Cardiac muscle cell (in vitro differentiated cells and primary cell): ENCODE measurements at regions not wholly inside any gene's neighbourhood (a gene's known extent, or its start where the extent isn't known, plus 50 kb on each side); places are given as distances from the start of the nearest gene placed in this dataset.
"Not testable (repeated sequence)": the region's sequence is repeated elsewhere in the genome, so short reads cannot be mapped to it uniquely, and the experiment has no call there.

Experiments used
- DNase-seq, 2 donors: peaks; one replicate each; pipeline versions ENCODE4 v3.0.0 to v3.0.0-alpha.2; 2010 to 2017; ENCODE audit warnings: low read depth in 1 of 2, low spot score in 1 of 2
- H3K27ac ChIP-seq: fragments of 200-600 bp; sonication (generic); 2 replicates; pipeline ENCODE4 v1.5.1; 2016
- H3K27me3 ChIP-seq: fragments of 200-600 bp; sonication (generic); 2 replicates; pipeline ENCODE4 v1.6.0; 2016; ENCODE audit warnings: control low read depth
- H3K36me3 ChIP-seq: fragments of 200-600 bp; sonication (generic); 2 replicates; pipeline ENCODE4 v1.5.1; 2016; ENCODE audit warnings: control low read depth
- H3K4me1 ChIP-seq: fragments of 200-600 bp; sonication (generic); 2 replicates; pipeline ENCODE4 v1.8.1; 2017; ENCODE audit warnings: low read depth, mild to moderate bottlenecking, mixed run types
- H3K4me3 ChIP-seq: fragments of 200-600 bp; sonication (generic); 2 replicates; pipeline ENCODE4 v1.5.1; 2016; ENCODE audit warnings: mild to moderate bottlenecking
- H3K9me3 ChIP-seq: fragments of 200-600 bp; sonication (generic); 2 replicates; pipeline ENCODE4 v1.5.1; 2017; ENCODE audit warnings: low read depth, mild to moderate bottlenecking, control low read depth
- CTCF ChIP-seq: IDR thresholded peaks from 2 replicates; pipeline ENCODE4 v1.5.1; 2012; ENCODE audit warnings: low read depth, mild to moderate bottlenecking, low read length

- H3K27me3 ChIP-seq, result no peaks in the 10 kb centered on the region
- TF ChIP-seq CTCF, result no peak
- no peaks in the 10 kb centered on the region for H3K36me3 ChIP-seq
- no peak for DNase-seq
- peaks cover 4% of the 10 kb centered on the region for H3K4me1 ChIP-seq
- H3K27ac ChIP-seq, result no peak overlapping the region
- no peak overlapping the region for H3K4me3 ChIP-seq
- no peaks in the 10 kb centered on the region for H3K9me3 ChIP-seq
Measured at GRCh38 chr18:44580159-44580558, 100.5 kb upstream of the SETBP1 start.

DNA sequence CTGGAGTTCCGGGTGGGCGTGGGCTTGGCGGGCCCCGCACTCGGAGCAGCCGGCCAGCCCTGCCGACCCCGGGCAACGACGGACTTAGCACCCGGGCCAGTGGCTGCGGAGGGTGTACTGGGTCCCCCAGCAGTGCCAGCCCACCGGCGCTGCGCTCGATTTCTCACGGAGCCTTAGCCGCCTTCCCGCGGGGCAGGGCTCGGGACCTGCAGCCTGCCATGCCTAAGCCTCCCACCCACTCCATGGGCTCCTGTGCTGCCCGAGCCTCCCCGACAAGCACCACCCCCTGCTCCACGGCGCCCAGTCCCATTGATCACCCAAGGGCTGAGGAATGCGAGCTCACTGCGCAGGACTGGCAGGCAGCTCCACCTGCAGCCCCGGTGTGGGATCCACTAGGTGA is 99.9 kb upstream of the SETBP1 start:
- not testable (repeated sequence) for H3K36me3 ChIP-seq, H3K27me3 ChIP-seq, DNase-seq, H3K4me1 ChIP-seq, H3K27ac ChIP-seq, H3K9me3 ChIP-seq, H3K4me3 ChIP-seq

- DNase-seq, result no peak
Measured at GRCh38 chr18:44582456-44582855, 98.2 kb upstream of the SETBP1 start.

GRCh38 chr18:44584900-44585299 is 95.8 kb upstream of the SETBP1 start:
- no peaks in the 10 kb centered on the region for H3K36me3 ChIP-seq
- H3K27me3 ChIP-seq, result no peaks in the 10 kb centered on the region
- DNase-seq, result no peak
- H3K4me1 ChIP-seq, result peaks cover 4% of the 10 kb centered on the region
- H3K27ac ChIP-seq, result no peak overlapping the region
- no peaks in the 10 kb centered on the region for H3K9me3 ChIP-seq
- H3K4me3 ChIP-seq, result no peak overlapping the region
- no peak for TF ChIP-seq CTCF

More at GRCh38 chr18:44582456-44582855, 98.2 kb upstream of the SETBP1 start:
- TF ChIP-seq CTCF, result no peak
- Histone ChIP-seq H3K4me3 (no peak overlapping the region), H3K36me3 (no peaks in the 10 kb centered on the region), H3K27ac (no peak overlapping the region), H3K9me3 (no peaks in the 10 kb centered on the region), H3K27me3 (no peaks in the 10 kb centered on the region), H3K4me1 (peaks cover 4% of the 10 kb centered on the region)

DNA sequence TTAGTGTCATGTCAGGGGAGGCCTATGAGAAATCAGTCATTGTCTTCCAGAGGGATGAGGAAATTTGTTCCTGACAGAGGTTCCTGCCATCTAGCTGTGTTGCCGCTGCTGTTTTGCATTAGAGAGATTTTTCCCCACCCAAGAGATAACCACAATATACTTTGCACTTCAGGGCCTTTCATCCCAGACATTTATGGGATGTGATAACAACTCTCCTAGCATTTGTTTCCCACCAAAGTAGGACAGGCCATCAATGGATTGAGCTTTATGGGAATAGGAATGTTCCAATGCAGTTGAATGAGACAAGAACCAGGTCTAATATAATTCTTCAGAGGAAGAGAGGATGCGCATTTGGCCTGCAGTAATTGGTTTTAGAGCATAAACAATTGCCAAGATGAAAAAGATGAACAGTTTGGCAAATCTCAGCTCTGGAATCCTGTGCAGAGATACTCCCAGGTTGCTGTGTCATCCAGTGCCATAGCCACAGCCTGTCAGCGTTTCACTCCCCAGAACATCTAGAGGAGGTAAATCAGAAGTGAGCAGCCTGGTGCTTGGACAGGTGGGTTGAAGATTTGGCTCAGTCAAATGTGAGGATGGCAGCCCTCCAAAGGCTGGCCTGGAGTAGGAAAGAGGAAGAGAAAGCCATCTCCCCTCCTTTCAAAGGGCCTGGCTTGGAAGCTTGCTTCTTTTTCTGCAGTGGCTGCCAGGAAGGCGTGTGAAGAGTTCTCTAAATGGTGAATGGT is 93.7 kb upstream of the SETBP1 start:
- H3K27me3 ChIP-seq, result no peaks in the 10 kb centered on the region
- peaks cover 13% of the 10 kb centered on the region for H3K4me1 ChIP-seq
- H3K27ac ChIP-seq, result no peak overlapping the region
- H3K9me3 ChIP-seq, result no peaks in the 10 kb centered on the region
- TF ChIP-seq CTCF, result no peak
- H3K4me3 ChIP-seq, result no peak overlapping the region
- DNase-seq, result no peak
- no peaks in the 10 kb centered on the region for H3K36me3 ChIP-seq

DNA sequence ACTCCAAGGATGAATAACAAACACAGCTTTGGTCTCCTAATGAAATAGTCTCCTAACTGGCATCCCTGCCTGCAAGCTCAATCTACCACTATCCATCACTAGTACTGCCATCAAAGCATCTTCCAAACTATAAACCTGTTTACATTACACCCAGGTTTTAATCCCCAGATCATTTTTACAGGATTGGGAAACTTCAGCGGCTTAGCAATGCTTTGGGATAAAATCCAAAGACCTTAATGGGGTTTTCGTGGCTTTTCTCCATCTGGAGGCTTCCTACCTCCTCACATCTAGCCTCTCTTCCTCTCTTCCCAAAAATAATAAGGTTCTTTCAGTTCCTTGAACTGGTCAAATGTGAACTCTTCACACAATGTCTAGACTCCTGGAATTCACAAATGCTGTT is 92.2 kb upstream of the SETBP1 start:
- Histone ChIP-seq H3K27me3 (no peaks in the 10 kb centered on the region), H3K4me3 (no peak overlapping the region), H3K9me3 (no peaks in the 10 kb centered on the region), H3K36me3 (no peaks in the 10 kb centered on the region), H3K27ac (no peak overlapping the region), H3K4me1 (peaks cover 25% of the 10 kb centered on the region)
- no peak for DNase-seq
- no peak for TF ChIP-seq CTCF
